ENCODE measurements at regions not wholly inside any gene's neighbourhood (a gene's known extent, or its start where the extent isn't known, plus 50 kb on each side); places are given as distances from the start of the nearest gene placed in this dataset.

DNA sequence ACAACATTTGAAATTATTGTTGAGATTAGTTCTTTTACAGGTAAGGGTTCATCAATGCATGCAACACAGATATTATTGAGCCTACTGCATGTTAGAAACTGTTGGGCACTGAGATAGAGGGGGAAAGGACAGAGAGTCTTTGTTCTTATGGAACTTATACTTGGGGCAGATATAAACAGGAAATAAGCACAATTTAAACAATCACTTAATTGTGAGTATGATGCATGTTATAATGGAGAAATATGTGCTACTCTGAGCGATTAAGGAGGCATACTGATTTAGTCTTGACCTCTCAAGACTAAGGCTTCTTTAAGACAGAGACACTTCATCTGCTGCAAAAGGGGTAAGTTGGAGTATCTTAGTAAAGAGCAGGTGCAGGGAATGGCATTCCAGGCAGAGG lies 593.3 kb downstream of the CCSER2 start:
- no TSS peak for BruUV-seq (replicated peaks)
- Histone ChIP-seq H4K20me1 (replicated peaks; ENCODE audit: control insufficient read depth, insufficient read depth, low read length) (no peaks in the 10 kb centered on the region), H3K4me3 (no peak overlapping the region), H3K79me2 (ENCODE audit: control insufficient read depth, insufficient read depth, low read length) (no peaks in the 10 kb centered on the region), H3K27ac (ENCODE audit: extremely low read depth, low read depth, low read length) (no peak overlapping the region), H3K27me3 (ENCODE audit: control insufficient read depth in 2 of 2, insufficient read depth in 2 of 2, low read length in 2 of 2) (no peaks in the 10 kb centered on the region), H3K9me1 (ENCODE audit: control insufficient read depth, insufficient read depth, low read length) (no peaks in the 10 kb centered on the region), H3K9ac (ENCODE audit: insufficient read depth in 1 of 2, low read depth in 2 of 2, low read length in 2 of 2) (no peak overlapping the region), H3K4me1 (replicated peaks in 1 of 2; ENCODE audit: control insufficient read depth in 2 of 2, insufficient read depth in 2 of 2, low read length in 2 of 2) (no peaks in the 10 kb centered on the region), H3K9me3 (replicated peaks; ENCODE audit: control insufficient read depth, insufficient read depth, low read depth, low read length) (no peaks in the 10 kb centered on the region; the same call in 1 of the 2 replicates), H2AFZ (ENCODE audit: low read depth, low read length) (no peak overlapping the region), H3K36me3 (ENCODE audit: control insufficient read depth, insufficient read depth, low read length) (no peaks in the 10 kb centered on the region), H3K4me2 (ENCODE audit: insufficient read depth, low read length) (no peak overlapping the region)
- WGBS (ENCODE audit: insufficient coverage, low coverage, missing lambda C conversion rate), result 0% methylated on average over 1 of the region's 1 CpG
- intact Hi-C loops (cut with micrococcal nuclease), result no loop called here
- no peak for DNase-seq (ENCODE audit: extremely low read depth in 1 of 4, low spot score in 3 of 4)
- ChIA-PET CTCF (ENCODE audit: low intra/inter-chr PET ratio) (no interaction called here), POLR2A (no interaction called here)
- ATAC-seq, result no peak
- no peak for FAIRE-seq
- in situ Hi-C loops (cut with MboI), result no loop called here
- TF ChIP-seq ZNF583 (CRISPR knock-in tag; IDR thresholded peaks at IDR 0.05) (no peak), ILF3 (IDR thresholded peaks at IDR 0.05; ENCODE audit: borderline replicate concordance) (no peak), FOXM1 (IDR thresholded peaks at IDR 0.05; ENCODE audit: low read depth) (no peak), FOXM1 (CRISPR knock-in tag; IDR thresholded peaks at IDR 0.05; ENCODE audit: low read depth) (no peak), BDP1 (IDR thresholded peaks at IDR 0.05; ENCODE audit: insufficient read depth, insufficient read length) (no peak), GABPB2 (CRISPR knock-in tag; conservative IDR thresholded peaks at IDR 0.05) (no peak), NCOA4 (IDR thresholded peaks at IDR 0.05; ENCODE audit: partially characterized antibody) (no peak), ZNF133 (CRISPR knock-in tag; IDR thresholded peaks at IDR 0.05) (no peak), E2F3 (CRISPR knock-in tag; IDR thresholded peaks at IDR 0.05) (no peak), SP2 (IDR thresholded peaks at IDR 0.05; ENCODE audit: extremely low read depth, low read depth, low read length, poor library complexity, severe bottlenecking) (no peak), HNRNPUL1 (IDR thresholded peaks at IDR 0.05; ENCODE audit: low read length) (no peak), KDM5B (IDR thresholded peaks at IDR 0.05; ENCODE audit: insufficient replicate concordance, low read depth, low read length) (no peak), MCM2 (IDR thresholded peaks at IDR 0.05; ENCODE audit: low read depth) (no peak), SETDB1 (IDR thresholded peaks at IDR 0.05; ENCODE audit: low read length) (no peak), SRSF1 (IDR thresholded peaks at IDR 0.05; ENCODE audit: low read depth, low read length) (no peak), IRF2 (CRISPR knock-in tag; IDR thresholded peaks at IDR 0.05) (no peak)
- TF ChIP-seq, protein P1, sequence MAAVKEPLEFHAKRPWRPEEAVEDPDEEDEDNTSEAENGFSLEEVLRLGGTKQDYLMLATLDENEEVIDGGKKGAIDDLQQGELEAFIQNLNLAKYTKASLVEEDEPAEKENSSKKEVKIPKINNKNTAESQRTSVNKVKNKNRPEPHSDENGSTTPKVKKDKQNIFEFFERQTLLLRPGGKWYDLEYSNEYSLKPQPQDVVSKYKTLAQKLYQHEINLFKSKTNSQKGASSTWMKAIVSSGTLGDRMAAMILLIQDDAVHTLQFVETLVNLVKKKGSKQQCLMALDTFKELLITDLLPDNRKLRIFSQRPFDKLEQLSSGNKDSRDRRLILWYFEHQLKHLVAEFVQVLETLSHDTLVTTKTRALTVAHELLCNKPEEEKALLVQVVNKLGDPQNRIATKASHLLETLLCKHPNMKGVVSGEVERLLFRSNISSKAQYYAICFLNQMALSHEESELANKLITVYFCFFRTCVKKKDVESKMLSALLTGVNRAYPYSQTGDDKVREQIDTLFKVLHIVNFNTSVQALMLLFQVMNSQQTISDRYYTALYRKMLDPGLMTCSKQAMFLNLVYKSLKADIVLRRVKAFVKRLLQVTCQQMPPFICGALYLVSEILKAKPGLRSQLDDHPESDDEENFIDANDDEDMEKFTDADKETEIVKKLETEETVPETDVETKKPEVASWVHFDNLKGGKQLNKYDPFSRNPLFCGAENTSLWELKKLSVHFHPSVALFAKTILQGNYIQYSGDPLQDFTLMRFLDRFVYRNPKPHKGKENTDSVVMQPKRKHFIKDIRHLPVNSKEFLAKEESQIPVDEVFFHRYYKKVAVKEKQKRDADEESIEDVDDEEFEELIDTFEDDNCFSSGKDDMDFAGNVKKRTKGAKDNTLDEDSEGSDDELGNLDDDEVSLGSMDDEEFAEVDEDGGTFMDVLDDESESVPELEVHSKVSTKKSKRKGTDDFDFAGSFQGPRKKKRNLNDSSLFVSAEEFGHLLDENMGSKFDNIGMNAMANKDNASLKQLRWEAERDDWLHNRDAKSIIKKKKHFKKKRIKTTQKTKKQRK (IDR thresholded peaks at IDR 0.05; ENCODE audit: borderline replicate concordance, low read depth, low read length), result no peak
- TF ChIP-seq, protein P2, sequence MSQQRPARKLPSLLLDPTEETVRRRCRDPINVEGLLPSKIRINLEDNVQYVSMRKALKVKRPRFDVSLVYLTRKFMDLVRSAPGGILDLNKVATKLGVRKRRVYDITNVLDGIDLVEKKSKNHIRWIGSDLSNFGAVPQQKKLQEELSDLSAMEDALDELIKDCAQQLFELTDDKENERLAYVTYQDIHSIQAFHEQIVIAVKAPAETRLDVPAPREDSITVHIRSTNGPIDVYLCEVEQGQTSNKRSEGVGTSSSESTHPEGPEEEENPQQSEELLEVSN (IDR thresholded peaks at IDR 0.05; ENCODE audit: borderline replicate concordance in 1 of 2, extremely low read depth in 1 of 2, insufficient read depth in 1 of 2, insufficient read length in 1 of 2, low read depth in 1 of 2, low read length in 1 of 2, poor library complexity in 1 of 2, severe bottlenecking in 1 of 2), result no peak

All from K562 (cell line).